Keratinocyte (primary cell): ENCODE measurements at regions not wholly inside any gene's neighbourhood (a gene's known extent, or its start where the extent isn't known, plus 50 kb on each side); places are given as distances from the start of the nearest gene placed in this dataset.

Experiments used
- DNase-seq: peaks from one replicate; pipeline ENCODE4 v3.0.0-alpha.2; 2011; ENCODE audit warnings: low read depth, missing footprints, low spot score
- FAIRE-seq: peaks from 2 replicates; lab custom pipeline; 2011; peaks lifted over from hg19 to GRCh38; lab: Jason Lieb, UNC
- H2AFZ ChIP-seq: 2 replicates; pipeline ENCODE4 v1.6.0; 2012; ENCODE audit warnings: low read length, control low read depth, inconsistent platforms; ENCODE audit not compliant: control insufficient read depth
- H3K27ac ChIP-seq: 2 replicates; pipeline ENCODE4 v1.5.1; 2011; ENCODE audit warnings: low read length; ENCODE audit not compliant: control insufficient read depth, insufficient read depth
- H3K27me3 ChIP-seq: 3 replicates; pipeline ENCODE4 v1.6.0; 2011; ENCODE audit warnings: low read length; ENCODE audit not compliant: control insufficient read depth, insufficient read depth; ENCODE audit errors: extremely low read depth
- H3K36me3 ChIP-seq, 2 experiments: 2 replicates in 1 of 2; 3 replicates in 1 of 2; pipeline ENCODE4 v1.5.1; 2011; ENCODE audit warnings: low read length in 2 of 2, mild to moderate bottlenecking in 1 of 2; ENCODE audit not compliant: control insufficient read depth in 2 of 2, insufficient read depth in 2 of 2; ENCODE audit errors: extremely low read depth in 1 of 2
- H3K4me1 ChIP-seq: 3 replicates; pipeline ENCODE4 v1.5.1; 2011; ENCODE audit warnings: low read length; ENCODE audit not compliant: control insufficient read depth, insufficient read depth; ENCODE audit errors: extremely low read depth
- H3K4me2 ChIP-seq: 3 replicates; pipeline ENCODE4 v1.6.0; 2011; ENCODE audit warnings: low read depth, low read length; ENCODE audit not compliant: control insufficient read depth, insufficient read depth; ENCODE audit errors: extremely low read depth
- H3K4me3 ChIP-seq, 3 experiments: fragments of 200-600 bp in 1 of 3; sonication (generic) in 1 of 3; 2 replicates in 2 of 3; 3 replicates in 1 of 3; pipeline ENCODE4 v1.5.1; 2011 to 2016; ENCODE audit warnings: low read length in 3 of 3, mild to moderate bottlenecking in 3 of 3, control low read depth in 2 of 3, inconsistent platforms in 1 of 3, low read depth in 1 of 3, mixed read lengths in 1 of 3, mixed run types in 1 of 3, moderate library complexity in 1 of 3; ENCODE audit not compliant: control insufficient read depth in 2 of 3, insufficient read depth in 2 of 3; ENCODE audit errors: extremely low read depth in 1 of 3
- H3K79me2 ChIP-seq: 2 replicates; pipeline ENCODE4 v1.6.0; 2012; ENCODE audit warnings: low read length; ENCODE audit not compliant: control insufficient read depth, insufficient read depth
- H3K9ac ChIP-seq: 3 replicates; pipeline ENCODE4 v1.6.0; 2011; ENCODE audit warnings: low read length; ENCODE audit not compliant: control insufficient read depth, insufficient read depth; ENCODE audit errors: extremely low read depth
- H3K9me1 ChIP-seq: 3 replicates; pipeline ENCODE4 v1.6.0; 2011; ENCODE audit warnings: low read length; ENCODE audit not compliant: control insufficient read depth, insufficient read depth; ENCODE audit errors: extremely low read depth
- H3K9me3 ChIP-seq: 2 replicates; pipeline ENCODE4 v1.5.1; 2012; ENCODE audit warnings: low read depth, low read length; ENCODE audit not compliant: control insufficient read depth
- H4K20me1 ChIP-seq: 3 replicates; pipeline ENCODE4 v1.6.0; 2011; ENCODE audit warnings: low read length; ENCODE audit not compliant: control insufficient read depth, insufficient read depth; ENCODE audit errors: extremely low read depth
- EZH2 ChIP-seq: IDR thresholded peaks from one replicate; pipeline ENCODE4 v1.6.1; 2012; ENCODE audit warnings: inconsistent platforms, mild to moderate bottlenecking, low read length, moderate library complexity
- dilution Hi-C: fragments of 300-500 bp; cut with MboI; formaldehyde crosslinking; loops from one replicate; pipeline ENCODE4 v1.7.0; 2020; ENCODE audit warnings: low sequenced_read_pairs; ENCODE audit not compliant: extremely low pct_ligation_motif_present
- TF ChIP-seq, protein P1 (sequence below), 3 experiments: IDR thresholded peaks in 1 of 3; conservative IDR thresholded peaks in 1 of 3; optimal IDR thresholded peaks in 1 of 3; 2 replicates in 2 of 3; 3 replicates in 1 of 3; pipeline versions ENCODE3 to v1.5.1; 2011; ENCODE audit warnings: low read length in 3 of 3, mild to moderate bottlenecking in 3 of 3, moderate library complexity in 2 of 3, control low read depth in 1 of 3, inconsistent platforms in 1 of 3; ENCODE audit not compliant: insufficient read depth in 2 of 3; ENCODE audit errors: extremely low read depth in 1 of 3

DNA sequence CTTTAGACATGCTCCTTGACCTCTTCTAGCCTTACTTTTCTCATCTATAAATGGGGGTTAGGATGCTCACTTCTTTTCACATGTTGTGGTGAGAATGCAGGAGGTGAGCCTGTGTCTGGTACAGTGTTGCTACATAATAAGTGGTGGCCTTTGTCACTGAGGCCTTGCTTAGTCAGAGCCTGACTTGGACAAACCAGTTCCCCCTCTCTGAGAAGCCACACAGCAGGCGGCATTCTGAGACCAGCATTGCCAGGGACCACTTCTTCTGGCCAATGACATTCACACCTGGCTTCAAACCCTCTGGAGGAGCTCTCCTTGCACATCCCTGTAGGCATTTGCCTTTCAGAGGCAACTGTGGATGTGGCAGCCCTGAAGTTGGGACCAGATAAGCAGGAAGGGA lies 95.7 kb downstream of the MINAR1 start:
- no peaks in the 10 kb centered on the region for H3K9me1 ChIP-seq
- dilution Hi-C loops = no loop called here
- H3K27ac ChIP-seq = no peak overlapping the region
- H3K9me3 ChIP-seq = no peaks in the 10 kb centered on the region
- no peak overlapping the region for H2AFZ ChIP-seq
- no peak overlapping the region for H3K9ac ChIP-seq
- FAIRE-seq (no peak), DNase-seq (no peak)
- TF ChIP-seq, protein P1, sequence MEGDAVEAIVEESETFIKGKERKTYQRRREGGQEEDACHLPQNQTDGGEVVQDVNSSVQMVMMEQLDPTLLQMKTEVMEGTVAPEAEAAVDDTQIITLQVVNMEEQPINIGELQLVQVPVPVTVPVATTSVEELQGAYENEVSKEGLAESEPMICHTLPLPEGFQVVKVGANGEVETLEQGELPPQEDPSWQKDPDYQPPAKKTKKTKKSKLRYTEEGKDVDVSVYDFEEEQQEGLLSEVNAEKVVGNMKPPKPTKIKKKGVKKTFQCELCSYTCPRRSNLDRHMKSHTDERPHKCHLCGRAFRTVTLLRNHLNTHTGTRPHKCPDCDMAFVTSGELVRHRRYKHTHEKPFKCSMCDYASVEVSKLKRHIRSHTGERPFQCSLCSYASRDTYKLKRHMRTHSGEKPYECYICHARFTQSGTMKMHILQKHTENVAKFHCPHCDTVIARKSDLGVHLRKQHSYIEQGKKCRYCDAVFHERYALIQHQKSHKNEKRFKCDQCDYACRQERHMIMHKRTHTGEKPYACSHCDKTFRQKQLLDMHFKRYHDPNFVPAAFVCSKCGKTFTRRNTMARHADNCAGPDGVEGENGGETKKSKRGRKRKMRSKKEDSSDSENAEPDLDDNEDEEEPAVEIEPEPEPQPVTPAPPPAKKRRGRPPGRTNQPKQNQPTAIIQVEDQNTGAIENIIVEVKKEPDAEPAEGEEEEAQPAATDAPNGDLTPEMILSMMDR (optimal IDR thresholded peaks at IDR 0.05 in 1 of 3, IDR thresholded peaks at IDR 0.05 in 1 of 3, conservative IDR thresholded peaks at IDR 0.05 in 1 of 3; ENCODE audit: extremely low read depth in 1 of 3, insufficient read depth in 2 of 3, low read length in 3 of 3) = no peak
- no peak for TF ChIP-seq EZH2
- no peak overlapping the region for H3K4me3 ChIP-seq
- H3K27me3 ChIP-seq = no peaks in the 10 kb centered on the region
- no peaks in the 10 kb centered on the region for H3K36me3 ChIP-seq
- no peaks in the 10 kb centered on the region for H3K4me1 ChIP-seq
- H3K79me2 ChIP-seq = no peaks in the 10 kb centered on the region
- H3K4me2 ChIP-seq = no peak overlapping the region
- H4K20me1 ChIP-seq = no peaks in the 10 kb centered on the region

DNA sequence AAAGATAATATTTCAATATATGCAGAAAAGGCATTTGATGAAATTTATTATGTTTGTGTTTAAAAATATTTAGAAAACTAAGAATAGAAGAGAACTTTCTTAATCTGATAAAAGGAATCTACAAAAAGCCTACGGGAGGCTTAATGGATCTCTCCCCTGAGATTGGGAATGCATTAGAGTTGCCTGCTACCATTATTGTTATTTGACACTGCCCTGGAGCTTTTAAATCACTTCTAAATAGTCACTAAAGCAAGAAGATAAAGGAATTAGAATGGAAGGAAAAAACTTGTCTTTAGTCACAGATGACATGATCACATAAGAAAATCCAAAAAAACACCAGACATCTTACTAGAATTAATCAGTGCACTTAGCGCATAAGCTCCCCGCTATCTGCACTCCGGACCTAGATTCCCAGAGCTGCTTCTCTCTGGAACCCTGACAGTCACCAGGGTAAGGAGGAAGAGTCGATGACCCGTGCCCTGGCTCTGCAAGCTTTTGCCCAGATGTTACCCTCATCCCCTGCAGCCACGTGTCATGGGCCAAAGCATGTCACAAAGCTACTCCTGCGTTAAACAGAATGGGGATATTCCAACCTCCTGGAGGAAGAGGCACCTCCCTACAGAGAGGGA lies 97.1 kb downstream of the MINAR1 start:
- Histone ChIP-seq H3K4me3 (no peak overlapping the region), H3K9me1 (no peaks in the 10 kb centered on the region), H3K9me3 (no peaks in the 10 kb centered on the region), H3K9ac (no peak overlapping the region), H3K4me2 (no peak overlapping the region), H2AFZ (no peak overlapping the region), H3K36me3 (no peaks in the 10 kb centered on the region), H3K79me2 (no peaks in the 10 kb centered on the region), H3K27me3 (no peaks in the 10 kb centered on the region), H4K20me1 (no peaks in the 10 kb centered on the region), H3K4me1 (no peaks in the 10 kb centered on the region), H3K27ac (no peak overlapping the region)
- no peak for DNase-seq
- TF ChIP-seq EZH2 = no peak
- no peak for FAIRE-seq
- dilution Hi-C loops = no loop called here

DNA sequence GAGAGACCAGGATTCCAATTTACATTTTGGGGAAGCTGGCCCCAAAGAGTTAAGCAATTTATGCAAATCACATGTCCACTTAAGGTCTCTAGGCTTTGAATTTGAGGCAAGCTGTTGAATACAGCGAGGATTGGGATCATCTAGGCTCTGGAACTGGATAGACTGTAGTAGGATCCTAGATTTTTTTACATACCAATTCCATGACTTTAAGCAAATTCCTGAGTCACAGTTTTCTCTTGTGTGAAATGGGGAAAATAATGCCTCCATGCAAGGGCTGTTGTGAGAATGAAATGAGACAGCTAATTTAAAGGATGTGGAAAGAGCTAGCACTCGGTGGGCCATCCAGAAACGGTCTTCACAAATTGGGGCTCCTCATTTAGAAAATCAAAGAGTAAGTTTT lies 103.4 kb downstream of the MINAR1 start:
- no peak for DNase-seq

More for the DNA sequence above, 103.4 kb downstream of the MINAR1 start:
- no peaks in the 10 kb centered on the region for H3K27me3 ChIP-seq
- no peaks in the 10 kb centered on the region for H4K20me1 ChIP-seq
- H3K4me1 ChIP-seq = no peaks in the 10 kb centered on the region
- H2AFZ ChIP-seq = no peak overlapping the region
- H3K9me3 ChIP-seq = no peaks in the 10 kb centered on the region
- dilution Hi-C loops = no loop called here
- H3K4me2 ChIP-seq = no peak overlapping the region
- no peaks in the 10 kb centered on the region for H3K79me2 ChIP-seq
- FAIRE-seq = no peak
- TF ChIP-seq, protein P1 (optimal IDR thresholded peaks at IDR 0.05 in 1 of 3, IDR thresholded peaks at IDR 0.05 in 1 of 3, conservative IDR thresholded peaks at IDR 0.05 in 1 of 3; ENCODE audit: extremely low read depth in 1 of 3, insufficient read depth in 2 of 3, low read length in 3 of 3) = no peak
- no peak for TF ChIP-seq EZH2
- no peak overlapping the region for H3K9ac ChIP-seq
- no peaks in the 10 kb centered on the region for H3K36me3 ChIP-seq
- H3K27ac ChIP-seq = no peak overlapping the region
- H3K4me3 ChIP-seq = no peak overlapping the region
- H3K9me1 ChIP-seq = no peaks in the 10 kb centered on the region
